ENCODE measurements at regions not wholly inside any gene's neighbourhood (a gene's known extent, or its start where the extent isn't known, plus 50 kb on each side); places are given as distances from the start of the nearest gene placed in this dataset.

GRCh38 chr5:124920909-124921666 lies 174.6 kb upstream of the ZNF608 start (continued):
- TF ChIP-seq FOS (IDR thresholded peaks at IDR 0.05; ENCODE audit: borderline replicate concordance, extremely low read depth, insufficient read length), result no peak
- peak; percentile 54 for TF ChIP-seq CREB1 (IDR thresholded peaks at IDR 0.05; ENCODE audit: low read depth)
- peak; percentile 87 for TF ChIP-seq TCF12 (IDR thresholded peaks at IDR 0.05; ENCODE audit: low read depth, low read length)
- TF ChIP-seq IKZF2 (IDR thresholded peaks at IDR 0.05), result peak; percentile 59 to 61; a peak in 1 of 4 replicates
- TF ChIP-seq KLF5 (IDR thresholded peaks at IDR 0.05; ENCODE audit: partially characterized antibody), result no peak
- no peak for TF ChIP-seq E2F8 (IDR thresholded peaks at IDR 0.05; ENCODE audit: low read depth, partially characterized antibody)
- no peak for TF ChIP-seq POLR2AphosphoS2 (IDR thresholded peaks at IDR 0.05; ENCODE audit: low read depth, low read length)
- no peak for TF ChIP-seq RB1 (IDR thresholded peaks at IDR 0.05; ENCODE audit: borderline replicate concordance)
- TF ChIP-seq MEF2B (IDR thresholded peaks at IDR 0.05; ENCODE audit: partially characterized antibody, poor library complexity, severe bottlenecking), result peak; percentile 98
- TF ChIP-seq SIX5 (IDR thresholded peaks at IDR 0.05; ENCODE audit: low read depth, low read length, severe bottlenecking), result no peak
- no peak for TF ChIP-seq GABPA (IDR thresholded peaks at IDR 0.05; ENCODE audit: low read depth)
- TF ChIP-seq ZNF687 (IDR thresholded peaks at IDR 0.05), result no peak
- TF ChIP-seq NBN (IDR thresholded peaks at IDR 0.05), result no peak; the same call in 1 of the 2 replicates
- TF ChIP-seq NR2C1 (IDR thresholded peaks at IDR 0.05), result no peak
- peak; percentile 92 for TF ChIP-seq MTA2 (IDR thresholded peaks at IDR 0.05; ENCODE audit: low read depth)
- TF ChIP-seq SUZ12 (IDR thresholded peaks at IDR 0.05; ENCODE audit: unreplicated experiment), result no peak
- TF ChIP-seq KAT2A (conservative IDR thresholded peaks at IDR 0.05; ENCODE audit: control insufficient read depth, low read depth, low read length), result no peak
- 0 out of 2 replicates have a peak, but pooled peaks have one; percentile 47 for TF ChIP-seq TBL1XR1 (IDR thresholded peaks at IDR 0.05; ENCODE audit: low read depth, low read length)
- TF ChIP-seq ATF7 (IDR thresholded peaks at IDR 0.05; ENCODE audit: low read depth), result peak; percentile 94
- TF ChIP-seq ZNF592 (IDR thresholded peaks at IDR 0.05), result no peak

Data from GM12878 (cell line).